C4-2B (cell line): ENCODE measurements at regions not wholly inside any gene's neighbourhood (a gene's known extent, or its start where the extent isn't known, plus 50 kb on each side); places are given as distances from the start of the nearest gene placed in this dataset.

Experiments used
- ZFX ChIP-seq: fragments of 450-650 bp; IDR thresholded peaks from 2 replicates; pipeline ENCODE4 v1.6.1; 2017
- TF ChIP-seq, protein P1 (sequence below): fragments of 450-650 bp; conservative IDR thresholded peaks from 2 replicates; pipeline ENCODE4 v1.5.1; 2017; ENCODE audit warnings: mild to moderate bottlenecking

GRCh38 chr3:64408770-64409169 is 183.5 kb upstream of the PRICKLE2 start:
- TF ChIP-seq, protein P1, sequence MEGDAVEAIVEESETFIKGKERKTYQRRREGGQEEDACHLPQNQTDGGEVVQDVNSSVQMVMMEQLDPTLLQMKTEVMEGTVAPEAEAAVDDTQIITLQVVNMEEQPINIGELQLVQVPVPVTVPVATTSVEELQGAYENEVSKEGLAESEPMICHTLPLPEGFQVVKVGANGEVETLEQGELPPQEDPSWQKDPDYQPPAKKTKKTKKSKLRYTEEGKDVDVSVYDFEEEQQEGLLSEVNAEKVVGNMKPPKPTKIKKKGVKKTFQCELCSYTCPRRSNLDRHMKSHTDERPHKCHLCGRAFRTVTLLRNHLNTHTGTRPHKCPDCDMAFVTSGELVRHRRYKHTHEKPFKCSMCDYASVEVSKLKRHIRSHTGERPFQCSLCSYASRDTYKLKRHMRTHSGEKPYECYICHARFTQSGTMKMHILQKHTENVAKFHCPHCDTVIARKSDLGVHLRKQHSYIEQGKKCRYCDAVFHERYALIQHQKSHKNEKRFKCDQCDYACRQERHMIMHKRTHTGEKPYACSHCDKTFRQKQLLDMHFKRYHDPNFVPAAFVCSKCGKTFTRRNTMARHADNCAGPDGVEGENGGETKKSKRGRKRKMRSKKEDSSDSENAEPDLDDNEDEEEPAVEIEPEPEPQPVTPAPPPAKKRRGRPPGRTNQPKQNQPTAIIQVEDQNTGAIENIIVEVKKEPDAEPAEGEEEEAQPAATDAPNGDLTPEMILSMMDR: no peak
- TF ChIP-seq ZFX: no peak
